Neural cell (in vitro differentiated cells): ENCODE measurements at regions not wholly inside any gene's neighbourhood (a gene's known extent, or its start where the extent isn't known, plus 50 kb on each side); places are given as distances from the start of the nearest gene placed in this dataset.

ENCODE experiments used
- H2AFZ ChIP-seq: fragments of 200-600, 300-800 bp; sonication (generic), shearing (Covaris generic); 2 replicates; pipeline ENCODE4 v1.6.0; 2014; ENCODE audit warnings: low read depth, mild to moderate bottlenecking, antibody characterized with exemption, low read length, moderate library complexity
- H3F3A ChIP-seq: fragments of 200-600 bp; shearing (Covaris generic); 2 replicates; pipeline ENCODE4 v1.6.1; 2016; ENCODE audit warnings: mild to moderate bottlenecking, moderate library complexity, mixed read lengths, antibody characterized with exemption, low read length; ENCODE audit not compliant: insufficient read depth, poor library complexity, severe bottlenecking
- H3K27ac ChIP-seq: fragments of 200-600, 300-800 bp; sonication (generic), shearing (Covaris generic); 2 replicates; pipeline ENCODE4 v1.5.1; 2014; ENCODE audit warnings: mild to moderate bottlenecking, low read length, moderate library complexity
- H3K27me3 ChIP-seq: fragments of 300-800, 200-600 bp; sonication (generic), shearing (Covaris generic); 2 replicates; pipeline ENCODE4 v1.6.0; 2014; ENCODE audit warnings: mild to moderate bottlenecking, low read depth, low read length, moderate library complexity; ENCODE audit not compliant: insufficient read depth
- H3K36me3 ChIP-seq: fragments of 300-800, 200-600 bp; sonication (generic), shearing (Covaris generic); 2 replicates; pipeline ENCODE4 v1.5.1; 2014; ENCODE audit warnings: mild to moderate bottlenecking, antibody characterized with exemption, low read length, moderate library complexity; ENCODE audit not compliant: insufficient read depth
- H3K4me2 ChIP-seq: fragments of 300-800, 200-600 bp; sonication (generic), shearing (Covaris generic); 2 replicates; pipeline ENCODE4 v1.6.0; 2014; ENCODE audit warnings: mild to moderate bottlenecking, low read length
- H3K4me3 ChIP-seq: fragments of 300-800, 200-600 bp; sonication (generic), shearing (Covaris generic); 2 replicates; pipeline ENCODE4 v1.5.1; 2014; ENCODE audit warnings: mild to moderate bottlenecking, low read length, moderate library complexity
- H3K79me2 ChIP-seq: fragments of 200-600 bp; shearing (Covaris generic); replicated peaks from 2 replicates; pipeline ENCODE4 v1.6.0; 2014; ENCODE audit warnings: mild to moderate bottlenecking, low read length, moderate library complexity; ENCODE audit not compliant: insufficient read depth
- H3K9ac ChIP-seq: fragments of 300-800, 200-600 bp; sonication (generic), shearing (Covaris generic); 2 replicates; pipeline ENCODE4 v1.6.1; 2016; ENCODE audit warnings: mild to moderate bottlenecking, low read length, mixed read lengths
- H3K9me2 ChIP-seq: fragments of 200-600 bp; shearing (Covaris generic); 2 replicates; pipeline ENCODE4 v1.6.1; 2016; ENCODE audit warnings: mild to moderate bottlenecking, low read length, mixed read lengths; ENCODE audit not compliant: insufficient read depth
- H3K9me3 ChIP-seq: fragments of 200-600, 300-800 bp; sonication (generic), shearing (Covaris generic); 2 replicates; pipeline ENCODE4 v1.6.1; 2016; ENCODE audit warnings: mild to moderate bottlenecking, mixed run types, low read length, moderate library complexity, mixed read lengths
- H4K20me1 ChIP-seq: fragments of 200-600 bp; shearing (Covaris generic); 2 replicates; pipeline ENCODE4 v1.6.1; 2016; ENCODE audit warnings: mild to moderate bottlenecking, mixed run types; ENCODE audit not compliant: insufficient read depth
- EP300 ChIP-seq: fragments of 450-650 bp; conservative IDR thresholded peaks from 2 replicates; pipeline ENCODE4 v1.6.1; 2014; ENCODE audit warnings: antibody characterized with exemption, mild to moderate bottlenecking, moderate library complexity; ENCODE audit not compliant: poor library complexity, severe bottlenecking
- EZH2 ChIP-seq: fragments of 200-600, 300-800 bp; shearing (Covaris generic), sonication (generic); IDR thresholded peaks from 2 replicates; pipeline ENCODE4 v1.6.1; 2014; ENCODE audit warnings: antibody characterized with exemption, low read length, borderline replicate concordance, mild to moderate bottlenecking; ENCODE audit not compliant: insufficient read depth, poor library complexity, severe bottlenecking
- MXI1 ChIP-seq: fragments of 450-650 bp; conservative IDR thresholded peaks from 2 replicates; pipeline ENCODE4 v1.6.1; 2014; ENCODE audit warnings: antibody characterized with exemption, mild to moderate bottlenecking; ENCODE audit not compliant: poor library complexity, severe bottlenecking
- POLR2AphosphoS5 ChIP-seq: IDR thresholded peaks from 2 replicates; pipeline ENCODE4 v1.6.1; 2012
- RAD21 ChIP-seq: fragments of 450-650 bp; conservative IDR thresholded peaks from 2 replicates; pipeline ENCODE4 v1.6.1; 2014; ENCODE audit warnings: antibody characterized with exemption, mild to moderate bottlenecking, moderate library complexity
- REST ChIP-seq: IDR thresholded peaks from 2 replicates; pipeline ENCODE4 v1.6.1; 2012; ENCODE audit warnings: borderline replicate concordance
- SMC3 ChIP-seq: fragments of 450-650 bp; conservative IDR thresholded peaks from 2 replicates; pipeline ENCODE4 v1.6.1; 2014; ENCODE audit warnings: antibody characterized with exemption, mild to moderate bottlenecking, moderate library complexity; ENCODE audit not compliant: poor library complexity
- TAF1 ChIP-seq: IDR thresholded peaks from 2 replicates; pipeline ENCODE4 v1.6.1; 2012; ENCODE audit warnings: low read depth
- TF ChIP-seq, protein P1 (sequence below): fragments of 450-650 bp; IDR thresholded peaks from 2 replicates; pipeline ENCODE4 v1.5.1; 2014; ENCODE audit warnings: antibody characterized with exemption, mild to moderate bottlenecking, moderate library complexity; ENCODE audit not compliant: poor library complexity, severe bottlenecking

DNA sequence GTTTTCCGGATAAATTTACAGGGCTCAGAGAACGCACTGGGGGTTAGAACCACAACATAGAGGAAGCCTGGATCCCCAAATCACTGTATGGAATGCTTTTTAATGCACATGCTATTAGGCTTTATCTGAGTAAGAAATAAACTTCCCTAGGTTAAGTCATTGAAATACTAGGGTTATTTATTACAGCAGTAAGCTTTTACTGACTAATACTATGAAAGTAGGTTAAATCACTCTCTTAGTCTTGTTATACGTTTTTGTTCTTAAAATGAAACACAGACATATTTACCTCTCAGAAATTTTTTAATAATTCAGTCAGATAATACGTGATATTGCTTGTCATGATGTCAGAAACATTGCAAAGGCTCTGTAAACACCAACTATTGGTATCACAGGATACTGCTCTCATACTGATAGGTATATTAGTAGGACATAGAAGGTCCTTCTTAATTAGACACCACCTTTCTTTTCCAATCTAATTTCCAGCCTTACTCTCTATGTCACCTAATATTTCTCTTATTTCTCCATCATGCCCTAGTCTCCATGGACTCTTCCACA, 162.7 kb upstream of the NYAP2 start:
- TF ChIP-seq EP300 = no peak
- no peak for TF ChIP-seq POLR2AphosphoS5
- TF ChIP-seq TAF1 = no peak
- no peak for TF ChIP-seq SMC3
- TF ChIP-seq REST = no peak
- no peak for TF ChIP-seq RAD21
- Histone ChIP-seq H2AFZ (no peak overlapping the region), H3K9me2 (no peaks in the 10 kb centered on the region)

GRCh38 chr2:225233234-225233633, 166.3 kb upstream of the NYAP2 start:
- Histone ChIP-seq H3K9ac (no peak overlapping the region), H3K4me2 (no peak overlapping the region), H3F3A (no peaks in the 10 kb centered on the region), H3K9me2 (no peaks in the 10 kb centered on the region), H3K27ac (no peak overlapping the region), H3K79me2 (no peaks in the 10 kb centered on the region), H3K36me3 (no peaks in the 10 kb centered on the region), H3K9me3 (no peaks in the 10 kb centered on the region), H3K27me3 (no peaks in the 10 kb centered on the region), H4K20me1 (no peaks in the 10 kb centered on the region), H2AFZ (no peak overlapping the region), H3K4me3 (no peak overlapping the region)
- TF ChIP-seq EP300 = no peak
- TF ChIP-seq EZH2 = no peak
- no peak for TF ChIP-seq RAD21
- TF ChIP-seq, protein P1, sequence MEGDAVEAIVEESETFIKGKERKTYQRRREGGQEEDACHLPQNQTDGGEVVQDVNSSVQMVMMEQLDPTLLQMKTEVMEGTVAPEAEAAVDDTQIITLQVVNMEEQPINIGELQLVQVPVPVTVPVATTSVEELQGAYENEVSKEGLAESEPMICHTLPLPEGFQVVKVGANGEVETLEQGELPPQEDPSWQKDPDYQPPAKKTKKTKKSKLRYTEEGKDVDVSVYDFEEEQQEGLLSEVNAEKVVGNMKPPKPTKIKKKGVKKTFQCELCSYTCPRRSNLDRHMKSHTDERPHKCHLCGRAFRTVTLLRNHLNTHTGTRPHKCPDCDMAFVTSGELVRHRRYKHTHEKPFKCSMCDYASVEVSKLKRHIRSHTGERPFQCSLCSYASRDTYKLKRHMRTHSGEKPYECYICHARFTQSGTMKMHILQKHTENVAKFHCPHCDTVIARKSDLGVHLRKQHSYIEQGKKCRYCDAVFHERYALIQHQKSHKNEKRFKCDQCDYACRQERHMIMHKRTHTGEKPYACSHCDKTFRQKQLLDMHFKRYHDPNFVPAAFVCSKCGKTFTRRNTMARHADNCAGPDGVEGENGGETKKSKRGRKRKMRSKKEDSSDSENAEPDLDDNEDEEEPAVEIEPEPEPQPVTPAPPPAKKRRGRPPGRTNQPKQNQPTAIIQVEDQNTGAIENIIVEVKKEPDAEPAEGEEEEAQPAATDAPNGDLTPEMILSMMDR = no peak
- no peak for TF ChIP-seq POLR2AphosphoS5
- no peak for TF ChIP-seq TAF1
- TF ChIP-seq REST = no peak
- no peak for TF ChIP-seq SMC3
- TF ChIP-seq MXI1 = no peak

More for the DNA sequence above, 162.7 kb upstream of the NYAP2 start:
- Histone ChIP-seq H4K20me1 (no peaks in the 10 kb centered on the region), H3K4me3 (no peak overlapping the region), H3K9ac (no peak overlapping the region), H3K9me3 (no peaks in the 10 kb centered on the region), H3K79me2 (no peaks in the 10 kb centered on the region), H3K36me3 (no peaks in the 10 kb centered on the region), H3K4me2 (no peak overlapping the region), H3K27me3 (no peaks in the 10 kb centered on the region), H3K27ac (no peak overlapping the region), H3F3A (no peaks in the 10 kb centered on the region)
